HG02571 (cell line): ENCODE measurements at regions not wholly inside any gene's neighbourhood (a gene's known extent, or its start where the extent isn't known, plus 50 kb on each side); places are given as distances from the start of the nearest gene placed in this dataset.

ENCODE experiments used
- ATAC-seq: cut with Tn5 transposase; IDR thresholded peaks from one replicate; pipeline ENCODE4 v1.9.1; 2021; ENCODE audit warnings: mild to moderate bottlenecking, moderate library complexity; ENCODE audit not compliant: unreplicated experiment

DNA sequence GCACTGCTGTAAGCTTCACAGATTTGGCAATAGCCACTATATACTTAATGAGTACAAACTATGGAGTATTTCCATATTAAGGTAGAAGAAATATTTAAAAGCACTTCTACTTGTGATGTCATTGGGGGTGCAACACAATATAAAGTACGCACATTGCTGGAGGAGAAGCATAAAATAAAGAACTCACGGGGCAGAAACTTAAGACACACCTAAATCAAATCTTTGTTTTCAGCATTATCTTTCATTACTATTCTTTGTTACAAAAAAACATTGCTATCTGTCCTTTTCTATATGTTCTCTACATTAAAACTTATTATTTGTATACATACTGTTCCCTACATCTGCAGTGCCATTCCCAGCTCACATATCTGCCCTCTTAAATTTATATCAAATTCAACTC lies 93.3 kb upstream of the VPREB1 start:
- ATAC-seq, result no peak

DNA sequence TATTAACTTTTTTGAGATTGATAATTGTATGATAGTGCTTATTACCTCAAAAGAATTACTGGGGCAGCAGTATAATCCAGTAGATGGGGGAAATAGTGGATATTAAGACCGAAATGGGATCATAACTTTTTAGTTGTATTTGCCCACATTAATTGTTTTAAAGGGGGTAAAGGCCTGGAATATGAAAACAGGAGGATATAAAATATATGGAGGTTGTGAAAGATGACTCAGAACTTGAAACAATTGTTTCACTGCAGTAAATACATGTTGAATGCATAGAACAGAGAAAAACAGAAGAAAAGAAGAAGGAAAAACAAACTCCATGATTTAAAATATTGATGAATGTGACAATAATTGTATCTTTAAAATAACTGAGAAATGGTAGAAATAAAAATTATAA lies 94.1 kb upstream of the VPREB1 start:
- no peak for ATAC-seq

DNA sequence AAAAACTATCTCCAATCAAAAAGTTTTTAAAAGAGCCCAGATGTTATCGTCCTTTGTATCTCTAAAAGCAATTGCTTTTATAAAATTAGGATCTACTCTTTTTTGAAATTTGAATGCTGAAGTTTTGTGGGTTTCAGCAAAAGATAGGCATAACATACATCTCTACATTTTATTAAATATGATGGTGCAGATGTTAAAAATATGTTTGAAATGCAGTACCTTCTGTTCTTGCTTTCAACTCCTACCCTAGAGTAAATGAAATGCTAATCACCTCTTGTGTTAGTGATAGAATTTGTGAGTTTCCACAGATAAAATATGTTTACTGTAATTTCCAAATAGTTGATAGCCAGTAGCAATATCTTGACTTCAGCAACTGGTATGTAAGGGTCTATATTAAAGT lies 95.7 kb upstream of the VPREB1 start:
- ATAC-seq, result no peak

- ATAC-seq, result no peak
These were observed 99.7 kb upstream of the VPREB1 start for GRCh38 chr22:22144858-22145257.

- ATAC-seq, result no peak
These were observed 101.1 kb upstream of the VPREB1 start for GRCh38 chr22:22143448-22143847.

DNA sequence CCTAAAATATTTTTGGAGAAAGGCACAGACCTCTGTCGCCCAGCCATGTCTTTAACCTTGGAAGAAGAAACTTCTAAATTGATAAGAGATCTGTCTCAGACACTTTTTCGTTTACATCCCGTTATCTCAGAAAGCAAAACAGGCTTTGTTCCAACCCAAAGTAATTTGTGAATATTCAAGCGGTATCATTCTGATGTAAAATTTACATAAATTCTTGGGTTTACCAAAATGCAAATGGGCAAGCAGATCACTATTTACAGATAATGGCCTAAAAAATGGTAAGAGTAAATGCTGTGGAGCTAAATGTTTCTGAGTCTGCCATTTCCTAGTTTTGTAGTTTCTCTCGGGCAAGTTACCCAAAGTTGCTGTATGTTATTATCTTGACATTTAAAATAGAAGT lies 101.9 kb upstream of the VPREB1 start:
- no peak for ATAC-seq

- no peak for ATAC-seq
These were observed 102.6 kb upstream of the VPREB1 start for GRCh38 chr22:22141771-22142591.

DNA sequence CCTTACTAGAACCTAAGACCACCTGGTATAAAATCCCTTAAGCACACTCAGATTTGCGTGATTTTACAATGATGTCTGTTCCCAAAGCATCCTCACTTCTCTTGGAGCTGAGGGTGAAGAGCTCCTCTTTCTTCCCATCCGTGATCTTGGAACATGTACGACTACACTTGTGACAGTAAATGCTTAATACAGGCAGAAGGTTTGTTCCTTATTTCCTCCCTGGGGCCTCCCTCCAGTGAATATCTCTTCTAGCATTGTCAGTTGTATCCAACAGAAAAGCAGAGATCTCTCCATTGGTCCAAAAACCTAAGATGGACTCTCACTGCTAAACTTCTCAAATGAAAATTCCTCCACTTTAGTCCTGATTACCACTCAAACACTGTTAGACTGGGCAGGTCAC lies 103.6 kb upstream of the VPREB1 start:
- no peak for ATAC-seq

DNA sequence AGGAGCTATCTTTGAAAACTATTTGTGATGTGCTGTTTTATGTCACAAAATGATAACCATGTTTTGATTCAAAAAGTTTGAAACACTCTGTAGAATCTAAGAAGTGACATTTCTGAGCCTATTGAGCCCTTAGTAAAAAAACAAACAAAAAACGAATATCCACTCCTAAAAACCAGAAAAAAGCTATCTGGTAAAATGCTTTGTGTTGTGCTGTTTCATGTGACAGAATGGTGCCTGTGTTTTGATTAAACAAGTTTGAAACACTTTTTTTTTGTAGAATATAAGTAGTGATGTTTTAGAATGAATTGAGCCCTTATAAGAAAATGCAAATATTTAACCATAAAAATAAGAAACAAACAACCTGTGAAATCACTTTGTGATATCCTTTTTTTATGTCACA lies 105.2 kb upstream of the VPREB1 start:
- no peak for ATAC-seq

- ATAC-seq, result no peak
These were observed 105.7 kb upstream of the VPREB1 start for GRCh38 chr22:22138915-22139314.

GRCh38 chr22:22137891-22138290 lies 106.7 kb upstream of the VPREB1 start:
- ATAC-seq, result no peak

GRCh38 chr22:22133910-22134309 lies 110.7 kb upstream of the VPREB1 start:
- ATAC-seq, result no peak

DNA sequence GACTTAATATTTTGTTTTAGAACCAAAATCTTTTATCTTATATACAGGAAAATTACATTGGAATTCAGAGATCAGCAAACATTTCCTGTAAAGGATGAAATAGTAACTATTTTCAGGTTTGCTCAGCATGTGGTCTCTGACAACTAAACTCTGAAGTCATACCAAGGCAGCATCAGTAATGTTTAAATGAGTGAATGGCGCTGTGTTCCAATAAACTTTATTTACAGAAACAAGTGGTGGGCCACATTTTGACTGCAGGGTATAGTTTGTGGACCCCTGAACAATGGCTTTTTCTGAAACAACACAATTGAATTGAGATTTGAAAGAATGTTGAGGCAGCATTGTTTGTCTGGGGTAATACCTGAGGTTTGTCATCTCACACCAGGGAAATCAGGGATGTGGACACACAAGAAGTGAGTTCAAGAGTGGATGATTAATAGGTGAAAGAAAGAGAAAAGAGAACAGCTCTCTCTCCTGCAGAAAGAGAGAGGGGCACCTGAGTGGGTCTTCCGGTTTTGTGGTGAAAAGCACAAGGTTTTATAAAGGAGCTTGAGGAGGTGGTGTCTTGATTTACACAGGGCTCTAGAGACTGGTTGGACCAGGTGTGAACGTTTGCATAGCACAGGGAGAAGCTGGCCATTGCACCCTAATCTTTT lies 113.5 kb upstream of the VPREB1 start:
- ATAC-seq, result no peak

GRCh38 chr22:22129387-22129786 lies 115.2 kb upstream of the VPREB1 start:
- ATAC-seq, result no peak

- ATAC-seq, result no peak
These were observed 116.1 kb upstream of the VPREB1 start for GRCh38 chr22:22128440-22128839.

DNA sequence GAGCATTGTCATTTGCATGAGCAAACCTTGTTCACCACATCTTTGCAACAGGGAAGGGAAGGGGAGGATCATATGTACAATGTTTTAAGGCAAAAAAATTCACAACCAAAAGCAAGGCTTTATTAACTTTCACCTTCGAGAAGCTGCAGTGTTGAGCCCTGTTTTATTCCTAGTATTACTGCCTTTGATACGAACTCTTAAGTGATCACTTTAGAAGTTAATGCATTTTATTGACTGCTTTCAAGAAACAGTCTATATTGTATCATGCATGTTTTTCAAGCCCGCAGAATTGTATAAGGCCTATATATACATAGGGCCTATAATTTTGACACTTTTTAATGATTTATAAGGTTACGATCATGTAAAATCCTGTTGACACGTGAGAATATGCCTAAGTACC lies 117.5 kb upstream of the VPREB1 start:
- ATAC-seq, result no peak

DNA sequence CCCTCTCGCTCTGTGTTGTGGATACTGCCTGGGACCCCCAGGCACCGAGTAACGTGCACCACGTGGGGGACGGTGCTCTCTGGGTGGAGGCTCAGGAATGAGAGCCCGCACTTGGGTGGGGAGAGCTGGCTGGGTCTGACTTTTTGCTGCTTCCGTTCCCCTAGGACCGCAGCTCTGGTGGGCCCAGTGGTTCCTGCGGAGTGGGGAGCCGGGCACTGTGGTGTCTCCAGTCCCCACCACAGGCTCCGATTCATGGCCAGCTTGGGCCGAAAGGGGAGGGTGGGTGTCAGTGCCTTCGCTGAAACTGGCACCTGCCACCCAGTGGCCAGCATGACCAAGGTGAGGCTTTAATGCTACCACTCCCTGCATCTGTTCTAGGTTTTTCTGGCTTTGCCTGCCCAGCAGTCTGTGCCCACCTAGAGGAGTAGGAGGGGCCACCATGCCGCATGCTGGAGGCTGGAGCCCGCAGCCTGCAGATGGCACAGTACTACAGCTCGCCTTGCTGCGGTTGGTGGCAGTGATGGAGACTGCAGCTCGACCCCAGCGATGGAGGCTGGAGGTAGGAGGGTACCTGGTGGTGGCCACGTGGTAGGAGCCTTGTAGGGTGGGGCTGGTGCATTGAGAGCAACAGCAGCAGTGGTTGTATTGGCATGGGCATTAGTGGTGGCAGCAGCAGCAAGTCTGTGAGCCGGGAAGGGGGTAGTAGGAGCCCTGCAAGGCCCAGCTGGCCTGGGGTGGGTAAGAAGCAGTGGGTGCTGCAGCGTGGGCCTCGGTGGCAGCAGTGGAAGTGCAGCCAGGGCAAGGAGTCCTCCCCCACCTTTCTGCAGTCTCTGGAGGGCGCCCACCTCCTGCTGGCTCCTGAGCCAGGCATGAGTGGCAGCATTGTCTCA lies 118.8 kb upstream of the VPREB1 start:
- no peak for ATAC-seq

GRCh38 chr22:22125028-22125578 lies 119.5 kb upstream of the VPREB1 start:
- no peak for ATAC-seq

DNA sequence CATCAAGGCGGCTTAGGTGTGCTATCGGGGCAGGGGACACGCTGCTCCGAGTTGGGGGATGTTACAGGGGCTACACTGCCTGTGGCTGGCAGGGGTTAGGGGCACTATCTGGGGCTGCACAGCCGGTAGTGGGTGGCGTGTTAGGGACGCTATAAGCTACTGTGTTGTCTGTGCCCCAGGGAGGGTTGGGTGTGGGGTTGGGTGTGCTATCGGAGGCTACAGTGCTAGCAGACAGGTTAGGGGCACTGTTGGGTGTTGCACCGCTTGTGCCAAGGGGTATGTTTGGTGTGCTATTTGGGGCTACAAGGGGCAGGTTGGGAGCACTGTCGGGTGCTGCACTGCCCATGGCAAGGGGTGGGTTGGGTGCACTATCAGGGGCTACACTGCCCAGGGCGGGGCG lies 120.2 kb upstream of the VPREB1 start:
- no peak for ATAC-seq

GRCh38 chr22:22123960-22124278 lies 120.7 kb upstream of the VPREB1 start:
- no peak for ATAC-seq

- ATAC-seq, result no peak
These were observed 121.2 kb upstream of the VPREB1 start for GRCh38 chr22:22123118-22123959.
